T-cell (primary cell): ENCODE measurements at regions not wholly inside any gene's neighbourhood (a gene's known extent, or its start where the extent isn't known, plus 50 kb on each side); places are given as distances from the start of the nearest gene placed in this dataset.

ENCODE experiments used
- ATAC-seq, 4 experiments: fragments of 200-7000 bp in 3 of 4; fragments of 150-1000 bp in 1 of 4; cut with Tn5 transposase; replicated peaks in 1 of 4; 1 replicate in 3 of 4; 2 replicates in 1 of 4; pipeline ENCODE4 v1.10.0; 2021; ENCODE audit warnings: moderate library complexity in 3 of 4, mild to moderate bottlenecking in 2 of 4, moderate number of reproducible peaks in 1 of 4
- CTCF ChIA-PET, 2 donors: fragments of 300-600 bp; sonication (Branson Sonifier 250); formaldehyde crosslinking; loops; one replicate each; lab custom pipeline; 2022; ENCODE audit warnings: antibody characterized with exemption in 2 of 2; lab: Charles Lee
- POLR2A ChIA-PET, 2 donors: fragments of 300-600 bp; sonication (Branson Sonifier 250); formaldehyde crosslinking; loops; one replicate each; lab custom pipeline; 2022; ENCODE audit warnings: antibody characterized with exemption in 2 of 2; lab: Charles Lee
- DNase-seq, 35 experiments: peaks; one replicate each; pipeline versions ENCODE4 v3.0.0 to v3.0.0-alpha.2; 2013 to 2023
- H3K27ac ChIP-seq: one replicate; pipeline ENCODE4 v1.5.1; 2013; ENCODE audit warnings: low read length
- H3K27me3 ChIP-seq, 2 experiments: replicated peaks in 1 of 2; 1 replicate in 1 of 2; 2 replicates in 1 of 2; pipeline versions ENCODE4 v1.6.1 to v1.7.0; 2013; ENCODE audit warnings: low read length in 1 of 2, mixed read lengths in 1 of 2; ENCODE audit not compliant: control insufficient read depth in 2 of 2, insufficient read depth in 2 of 2; ENCODE audit errors: extremely low read depth in 1 of 2
- H3K36me3 ChIP-seq, 2 donors: 1 replicate in 1 of 2; 2 replicates in 1 of 2; pipeline versions ENCODE4 v1.6.1 to v1.7.0; 2013; ENCODE audit warnings: low read length in 1 of 2; ENCODE audit not compliant: control insufficient read depth in 2 of 2, insufficient read depth in 1 of 2; ENCODE audit errors: extremely low read depth in 1 of 2
- H3K4me1 ChIP-seq, 2 experiments: 1 replicate in 1 of 2; 2 replicates in 1 of 2; pipeline versions ENCODE4 v1.6.1 to v1.7.0; 2013; ENCODE audit warnings: low read length in 2 of 2, mixed read lengths in 1 of 2; ENCODE audit not compliant: insufficient read depth in 2 of 2, control insufficient read depth in 1 of 2; ENCODE audit errors: extremely low read depth in 1 of 2
- H3K4me3 ChIP-seq, 2 donors: 1 replicate in 1 of 2; 2 replicates in 1 of 2; pipeline versions ENCODE4 v1.5.1 to v1.7.0; 2013; ENCODE audit warnings: mild to moderate bottlenecking in 2 of 2, low read length in 1 of 2, moderate library complexity in 1 of 2; ENCODE audit not compliant: control insufficient read depth in 1 of 2; ENCODE audit errors: extremely low read depth in 1 of 2
- H3K9me3 ChIP-seq: 2 replicates; pipeline ENCODE4 v1.7.0; 2013
- H3K27ac Mint-ChIP-seq, 2 donors: one replicate each; pipeline ENCODE4 v1.8.0; 2020 to 2021; ENCODE audit warnings: mild to moderate bottlenecking in 2 of 2, mixed read lengths in 2 of 2
- H3K27me3 Mint-ChIP-seq, 2 donors: one replicate each; pipeline ENCODE4 v1.8.0; 2021 to 2022; ENCODE audit warnings: mixed read lengths in 2 of 2
- H3K36me3 Mint-ChIP-seq: one replicate; pipeline ENCODE4 v1.8.0; 2021; ENCODE audit warnings: mixed read lengths
- H3K4me1 Mint-ChIP-seq, 3 donors: one replicate each; pipeline ENCODE4 v1.8.0; 2020 to 2022; ENCODE audit warnings: mixed read lengths in 3 of 3, mild to moderate bottlenecking in 1 of 3
- H3K4me3 Mint-ChIP-seq, 3 donors: one replicate each; pipeline ENCODE4 v1.8.0; 2020 to 2022; ENCODE audit warnings: mild to moderate bottlenecking in 3 of 3, mixed read lengths in 3 of 3, moderate library complexity in 3 of 3
- H3K9me3 Mint-ChIP-seq, 3 donors: one replicate each; pipeline ENCODE4 v1.8.0; 2020 to 2022; ENCODE audit warnings: mixed read lengths in 3 of 3
- WGBS: methylation state at CpG from one replicate; pipeline ENCODE4 v1.1.5; 2013; ENCODE audit warnings: missing lambda C conversion rate; ENCODE audit not compliant: insufficient coverage; 5-methylcytosine and 5-hydroxymethylcytosine counted together

- no peaks in the 10 kb centered on the region for H3K36me3 ChIP-seq
- H3K27me3 ChIP-seq, result no peaks in the 10 kb centered on the region
- H3K27ac Mint-ChIP-seq, result no peak overlapping the region
- CTCF ChIA-PET, result no interaction called here
- POLR2A ChIA-PET, result no interaction called here
- ATAC-seq, result no peak
- H3K9me3 Mint-ChIP-seq, result peaks cover 0 to 4% (median 3%) of the 10 kb centered on the region in 3 donors
- H3K27ac ChIP-seq, result no peak overlapping the region
- H3K9me3 ChIP-seq, result no peaks in the 10 kb centered on the region
- no peaks in the 10 kb centered on the region for H3K27me3 Mint-ChIP-seq
- H3K4me3 ChIP-seq, result no peak overlapping the region
- no peaks in the 10 kb centered on the region for H3K36me3 Mint-ChIP-seq
- no peaks in the 10 kb centered on the region for H3K4me1 Mint-ChIP-seq
- no peak for DNase-seq
- no peaks in the 10 kb centered on the region for H3K4me1 ChIP-seq
- WGBS, result no CpG with 5 or more reads among the region's 2 CpGs
- no peak overlapping the region for H3K4me3 Mint-ChIP-seq
These were observed 463.5 kb downstream of the RASEF start for GRCh38 chr9:82599336-82599949.

- no peaks in the 10 kb centered on the region for H3K36me3 ChIP-seq
- no peak for ATAC-seq
- no peaks in the 10 kb centered on the region for H3K9me3 ChIP-seq
- H3K27me3 Mint-ChIP-seq, result no peaks in the 10 kb centered on the region
- H3K4me1 ChIP-seq, result no peaks in the 10 kb centered on the region
- POLR2A ChIA-PET, result no interaction called here
- no peaks in the 10 kb centered on the region for H3K27me3 ChIP-seq
- WGBS, result 75% methylated on average over 4 of the region's 10 CpGs
- no peak for DNase-seq
- H3K4me1 Mint-ChIP-seq, result no peaks in the 10 kb centered on the region
- no peaks in the 10 kb centered on the region for H3K9me3 Mint-ChIP-seq
- H3K27ac ChIP-seq, result no peak overlapping the region
- H3K36me3 Mint-ChIP-seq, result no peaks in the 10 kb centered on the region
- CTCF ChIA-PET, result no interaction called here
- no peak overlapping the region for H3K4me3 Mint-ChIP-seq
- no peak overlapping the region for H3K4me3 ChIP-seq
- H3K27ac Mint-ChIP-seq, result no peak overlapping the region
These were observed 462.2 kb downstream of the RASEF start for GRCh38 chr9:82600536-82601292.

GRCh38 chr9:82601293-82601771, 461.6 kb downstream of the RASEF start:
- no peaks in the 10 kb centered on the region for H3K36me3 Mint-ChIP-seq
- H3K9me3 Mint-ChIP-seq, result no peaks in the 10 kb centered on the region

GRCh38 chr9:82604947-82605656, 457.8 kb downstream of the RASEF start:
- H3K27ac Mint-ChIP-seq, result no peak overlapping the region
- CTCF ChIA-PET, result no interaction called here

More at GRCh38 chr9:82601293-82601771, 461.6 kb downstream of the RASEF start:
- ChIA-PET CTCF (no interaction called here), POLR2A (no interaction called here)
- no peaks in the 10 kb centered on the region for H3K4me1 ChIP-seq
- H3K27ac Mint-ChIP-seq, result no peak overlapping the region
- no peak overlapping the region for H3K4me3 Mint-ChIP-seq
- no peaks in the 10 kb centered on the region for H3K36me3 ChIP-seq
- no peaks in the 10 kb centered on the region for H3K27me3 ChIP-seq
- no peaks in the 10 kb centered on the region for H3K9me3 ChIP-seq
- no peak overlapping the region for H3K27ac ChIP-seq
- no peaks in the 10 kb centered on the region for H3K27me3 Mint-ChIP-seq
- WGBS, result no CpG with 5 or more reads among the region's 2 CpGs
- H3K4me1 Mint-ChIP-seq, result no peaks in the 10 kb centered on the region
- no peak overlapping the region for H3K4me3 ChIP-seq
- no peak for DNase-seq
- ATAC-seq, result no peak

GRCh38 chr9:82605657-82606031, 457.3 kb downstream of the RASEF start:
- ChIA-PET CTCF (interaction anchor here in 1 of 2 donors (0.5 to 0.6 kb wide), 2 partner anchors 559 to 1044 kb away, joined by 4 to 10 read pairs; no protein-coding TSS in a partner anchor), POLR2A (no interaction called here)
- H3K4me3 ChIP-seq, result no peak overlapping the region
- no peak for DNase-seq
- ATAC-seq, result no peak
- Mint-ChIP-seq H3K27me3 (no peaks in the 10 kb centered on the region), H3K27ac (no peak overlapping the region), H3K4me1 (no peaks in the 10 kb centered on the region), H3K36me3 (no peaks in the 10 kb centered on the region), H3K9me3 (peaks cover 0 to 2% (median under 1%) of the 10 kb centered on the region in 3 donors), H3K4me3 (no peak overlapping the region)
- no peaks in the 10 kb centered on the region for H3K4me1 ChIP-seq
- no peak overlapping the region for H3K27ac ChIP-seq
- no peaks in the 10 kb centered on the region for H3K9me3 ChIP-seq
- no peaks in the 10 kb centered on the region for H3K36me3 ChIP-seq
- H3K27me3 ChIP-seq, result no peaks in the 10 kb centered on the region

More at GRCh38 chr9:82604947-82605656, 457.8 kb downstream of the RASEF start:
- no peak for DNase-seq
- H3K4me3 ChIP-seq, result no peak overlapping the region
- peaks cover 0 to 2% (median 0%) of the 10 kb centered on the region in 3 donors for H3K9me3 Mint-ChIP-seq
- H3K36me3 ChIP-seq, result no peaks in the 10 kb centered on the region
- no peaks in the 10 kb centered on the region for H3K4me1 ChIP-seq
- H3K4me1 Mint-ChIP-seq, result no peaks in the 10 kb centered on the region
- no peak overlapping the region for H3K27ac ChIP-seq
- no peaks in the 10 kb centered on the region for H3K27me3 Mint-ChIP-seq
- POLR2A ChIA-PET, result no interaction called here
- H3K9me3 ChIP-seq, result no peaks in the 10 kb centered on the region
- no peaks in the 10 kb centered on the region for H3K27me3 ChIP-seq
- ATAC-seq, result no peak
- WGBS, result 57% methylated on average over 1 of the region's 3 CpGs
- no peak overlapping the region for H3K4me3 Mint-ChIP-seq
- H3K36me3 Mint-ChIP-seq, result no peaks in the 10 kb centered on the region

- H3K27ac ChIP-seq, result no peak overlapping the region
- no peak for DNase-seq
- ATAC-seq, result no peak
- no peaks in the 10 kb centered on the region for H3K4me1 Mint-ChIP-seq
- H3K4me3 Mint-ChIP-seq, result no peak overlapping the region
- H3K9me3 Mint-ChIP-seq, result peaks cover 0 to 4% (median 2%) of the 10 kb centered on the region in 3 donors
- no peak overlapping the region for H3K27ac Mint-ChIP-seq
- POLR2A ChIA-PET, result no interaction called here
- H3K27me3 Mint-ChIP-seq, result no peaks in the 10 kb centered on the region
- 86% methylated on average over 1 of the region's 1 CpG for WGBS
- H3K9me3 ChIP-seq, result no peaks in the 10 kb centered on the region
- H3K27me3 ChIP-seq, result no peaks in the 10 kb centered on the region
- H3K36me3 Mint-ChIP-seq, result no peaks in the 10 kb centered on the region
- no peaks in the 10 kb centered on the region for H3K36me3 ChIP-seq
- H3K4me3 ChIP-seq, result no peak overlapping the region
- H3K4me1 ChIP-seq, result no peaks in the 10 kb centered on the region
- CTCF ChIA-PET, result interaction anchor here in 1 of 2 donors (0.5 to 0.6 kb wide), 2 partner anchors 560 to 1043 kb away, joined by 4 to 10 read pairs; no protein-coding TSS in a partner anchor
These were observed 456.9 kb downstream of the RASEF start for GRCh38 chr9:82606071-82606470.
